HS-27A (cell line): ENCODE measurements at regions not wholly inside any gene's neighbourhood (a gene's known extent, or its start where the extent isn't known, plus 50 kb on each side); places are given as distances from the start of the nearest gene placed in this dataset.
"Not testable (repeated sequence)": the region's sequence is repeated elsewhere in the genome, so short reads cannot be mapped to it uniquely, and the experiment has no call there.

ENCODE experiments used
- DNase-seq: peaks from one replicate; pipeline ENCODE4 v3.0.0-alpha.2; 2012; ENCODE audit warnings: low read depth, missing footprints

DNA sequence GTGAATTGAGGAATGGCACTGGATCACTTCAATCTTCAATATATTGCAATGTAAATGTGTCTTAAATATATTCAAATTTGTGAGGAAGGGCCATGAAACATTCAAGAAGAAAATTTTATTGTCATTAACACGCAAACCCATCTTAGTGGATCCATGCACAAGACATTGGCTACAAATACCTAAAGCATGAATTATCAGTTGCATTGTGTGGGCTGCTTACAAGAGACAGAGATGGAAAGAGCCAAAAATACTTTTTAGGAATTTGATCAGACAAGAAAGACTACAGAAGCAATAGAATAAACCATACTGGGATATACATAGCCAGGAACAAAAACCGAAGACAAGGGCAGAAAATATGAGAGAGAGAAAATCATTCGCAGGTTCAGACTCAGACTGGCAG is 616.2 kb upstream of the GRIA3 start:
- DNase-seq = no peak

DNA sequence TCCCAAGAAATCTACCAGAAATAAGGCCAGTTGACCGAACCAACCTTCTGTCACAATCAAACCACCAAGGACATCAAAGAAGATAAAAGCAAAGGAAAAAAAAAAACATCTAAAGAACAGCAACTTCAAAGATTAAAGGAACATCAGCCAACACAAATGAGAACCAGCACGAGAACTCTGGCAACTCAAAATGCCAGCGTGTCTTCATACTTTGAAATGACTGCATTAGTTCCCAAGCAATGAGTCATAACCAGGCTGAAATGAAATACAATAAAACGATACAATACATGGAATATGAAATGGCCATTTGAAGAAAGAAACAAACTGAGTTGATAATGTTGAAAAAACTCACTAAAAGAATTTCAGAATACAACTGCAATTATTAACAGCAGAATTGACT is 611.6 kb upstream of the GRIA3 start:
- DNase-seq = no peak

DNA sequence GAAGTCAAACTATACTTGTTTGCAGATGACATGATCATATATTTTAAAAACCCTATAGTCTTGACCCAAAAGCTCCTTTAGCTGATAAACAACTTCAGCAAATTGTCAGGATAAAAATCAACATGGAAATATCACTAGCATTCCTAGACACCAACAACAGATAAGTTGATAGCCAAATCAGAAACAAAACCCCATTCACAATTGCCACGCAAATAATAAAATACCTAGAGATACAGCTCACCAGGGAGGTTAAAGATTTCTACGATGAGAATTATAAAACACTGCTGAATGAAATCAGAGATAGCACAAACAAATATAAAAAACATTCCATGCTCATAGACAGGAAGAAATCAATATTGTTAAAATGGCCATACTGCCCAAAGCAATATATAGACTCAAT is 605.0 kb upstream of the GRIA3 start:
- DNase-seq = no peak

DNA sequence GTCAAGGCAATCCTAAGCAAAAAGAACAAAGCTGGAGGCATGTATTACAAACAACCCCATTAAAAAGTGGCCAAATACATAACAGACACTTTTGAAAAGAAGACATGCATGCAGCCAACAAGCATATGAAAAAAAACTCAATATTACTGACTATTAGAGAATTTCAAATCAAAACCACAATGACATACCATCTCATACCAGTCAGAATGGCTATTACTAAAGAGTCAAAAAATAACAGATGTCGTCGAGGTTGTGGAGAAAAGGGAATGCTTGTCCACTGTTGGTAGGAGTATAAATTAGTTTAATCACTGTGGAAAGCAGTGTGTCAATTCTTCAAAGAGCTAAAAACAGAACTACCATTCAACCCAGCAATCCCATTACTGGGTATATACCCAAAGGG is 604.6 kb upstream of the GRIA3 start:
- no peak for DNase-seq

DNA sequence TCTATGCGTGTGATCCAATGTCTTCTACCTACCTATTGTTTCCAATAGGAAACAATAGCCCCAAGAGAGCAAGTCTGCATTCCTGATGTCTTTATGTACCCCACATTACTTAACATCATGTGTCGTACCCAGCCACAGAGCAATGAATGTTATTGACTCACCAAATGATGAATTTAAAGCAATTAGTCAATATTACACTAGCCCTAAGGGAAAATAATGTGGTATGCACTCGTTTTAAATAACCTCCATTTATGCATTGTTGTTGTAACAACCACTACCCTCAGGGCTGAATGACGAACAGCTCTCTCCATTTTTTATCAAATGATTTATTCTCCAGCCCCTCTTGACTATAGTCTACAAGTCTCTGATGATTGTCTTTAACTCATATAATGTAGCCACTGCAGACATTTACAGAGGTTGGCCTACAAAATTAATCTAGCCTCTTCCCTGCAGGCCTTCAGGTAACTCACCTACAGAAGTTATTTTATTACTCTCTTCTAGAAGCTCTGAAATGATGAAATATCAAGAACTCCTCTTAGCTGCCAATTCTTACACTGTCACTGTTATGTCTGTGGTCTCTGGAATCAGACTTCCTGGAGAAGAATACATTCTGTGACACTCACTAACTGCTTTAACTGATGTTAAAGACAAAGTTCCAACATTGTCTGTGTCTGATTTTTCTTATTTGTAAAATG is 601.7 kb upstream of the GRIA3 start:
- DNase-seq = no peak

DNA sequence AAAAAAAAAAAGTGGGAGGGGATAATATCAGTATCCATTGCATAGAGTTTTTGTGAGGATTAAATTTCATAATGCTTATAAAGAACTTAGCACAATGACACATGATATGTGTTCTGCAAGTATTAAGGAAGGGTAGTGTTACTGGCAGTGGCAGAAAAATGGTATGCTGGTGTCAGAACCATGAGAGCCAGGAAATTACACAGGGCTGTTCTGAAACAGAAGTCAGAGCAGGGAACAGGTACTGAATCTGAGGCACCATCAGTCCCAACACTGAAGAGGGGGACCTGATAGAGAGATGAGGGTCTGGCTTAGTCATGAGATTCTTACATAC is 601.1 kb upstream of the GRIA3 start:
- no peak for DNase-seq

DNA sequence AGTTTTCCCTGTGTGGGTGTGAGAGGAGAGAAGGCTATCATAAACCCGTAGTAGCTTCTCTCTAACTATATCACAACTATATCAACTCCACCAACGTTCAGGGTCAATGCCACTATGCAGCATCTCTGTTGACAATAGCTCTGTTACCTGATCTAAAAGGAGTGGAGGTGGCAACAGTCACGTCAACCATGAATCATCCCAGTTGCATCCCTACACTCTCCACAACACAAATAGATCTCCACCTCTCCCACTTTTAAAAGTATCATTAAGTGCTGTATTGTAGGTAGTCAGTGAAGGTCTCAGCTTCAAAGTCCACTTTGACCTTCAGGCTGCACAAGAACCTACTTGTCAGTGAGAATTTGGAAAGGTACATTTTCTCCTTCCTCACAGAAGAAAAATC is 600.5 kb upstream of the GRIA3 start:
- DNase-seq = no peak

DNA sequence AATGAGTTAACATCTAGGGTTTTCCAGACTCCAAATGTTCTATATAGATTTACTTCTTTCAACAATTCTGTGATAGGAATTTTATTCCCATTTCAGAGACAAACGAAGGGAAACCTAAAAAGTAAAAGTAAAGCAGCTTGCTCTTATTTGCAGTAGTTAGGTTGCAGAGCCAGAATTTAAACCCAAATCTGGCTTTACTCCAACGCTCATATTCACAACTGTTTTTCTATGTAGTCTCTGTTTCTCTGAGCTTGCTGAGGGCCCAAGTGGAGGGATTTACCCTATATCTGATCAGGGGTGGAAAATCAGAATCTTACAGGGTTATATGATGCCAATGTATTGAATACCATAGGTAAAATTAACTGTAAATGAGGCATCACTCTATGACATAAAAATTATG is 599.1 kb upstream of the GRIA3 start:
- DNase-seq = no peak

DNA sequence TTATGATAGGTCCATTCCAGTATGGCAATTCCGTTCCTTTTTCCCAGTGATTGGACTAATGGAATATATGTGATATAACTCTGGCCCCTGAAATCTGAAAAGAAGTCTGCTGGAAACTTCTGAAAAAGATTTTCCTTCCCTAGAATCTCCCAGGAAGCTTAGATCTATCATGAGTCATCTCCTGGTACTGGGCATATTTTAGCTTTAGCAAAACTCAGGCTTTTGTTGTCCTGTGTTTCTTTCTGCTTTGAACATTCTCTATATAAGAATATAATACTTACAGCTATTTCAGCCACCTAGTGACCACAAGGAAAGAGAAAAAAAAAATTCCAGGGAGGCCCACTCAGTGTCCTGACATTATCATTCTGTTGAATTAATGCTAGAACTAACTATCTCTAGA is 597.2 kb upstream of the GRIA3 start:
- DNase-seq = no peak

DNA sequence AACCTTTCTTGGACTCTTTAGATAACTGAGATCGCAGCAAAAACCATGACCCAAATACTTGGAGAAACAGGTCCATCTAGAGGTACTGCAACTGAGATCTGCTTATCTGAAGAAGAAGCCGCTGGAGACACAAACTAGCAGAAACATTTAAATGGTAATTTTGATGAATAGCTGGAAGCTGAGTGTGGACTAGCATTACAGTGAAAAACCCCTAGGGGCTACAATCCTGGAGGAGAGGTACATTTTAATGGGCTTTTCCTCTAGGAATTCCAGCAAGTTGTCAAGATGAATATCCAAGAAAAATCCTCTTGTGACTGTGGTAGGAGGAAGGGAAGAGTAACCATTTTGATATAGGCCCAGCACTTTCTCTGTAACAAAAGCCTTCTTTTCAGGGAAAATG is 592.5 kb upstream of the GRIA3 start:
- DNase-seq = no peak

DNA sequence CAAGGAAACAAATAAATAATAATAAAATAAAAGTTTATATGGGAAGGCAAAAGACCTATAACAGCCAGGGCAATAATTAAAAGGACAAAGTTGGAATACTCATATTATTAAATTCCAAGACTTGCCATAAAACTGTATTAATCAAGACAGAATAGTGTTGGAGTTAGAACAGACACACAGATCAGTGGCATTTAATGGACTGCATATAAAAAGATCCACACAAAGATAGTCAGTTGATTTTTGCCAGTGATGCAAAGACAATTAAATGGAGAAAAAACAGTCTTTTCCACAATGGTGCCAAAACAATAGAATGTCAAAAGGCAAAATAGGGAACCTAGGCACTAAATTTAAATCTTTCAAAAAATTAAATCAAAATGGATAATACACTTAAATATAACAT is 587.1 kb upstream of the GRIA3 start:
- no peak for DNase-seq

DNA sequence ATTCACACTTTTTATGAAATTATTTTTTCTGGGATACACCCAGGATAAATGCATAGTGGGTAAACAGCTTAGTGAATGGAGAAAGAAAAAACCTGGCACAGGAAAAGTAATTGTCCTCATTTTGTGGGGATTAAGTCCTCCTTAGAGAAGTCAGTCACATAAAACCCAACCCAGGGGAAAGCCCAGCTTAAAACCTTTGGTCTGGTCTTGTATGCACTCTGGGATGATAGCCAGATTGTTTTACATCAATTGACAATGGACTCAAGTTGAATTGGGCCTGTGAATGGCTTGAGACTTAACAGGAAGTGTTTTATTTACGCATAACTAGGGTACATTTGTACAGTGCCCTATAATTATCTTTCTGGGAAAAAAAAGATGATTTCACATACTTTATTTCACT is 561.3 kb upstream of the GRIA3 start:
- no peak for DNase-seq

DNA sequence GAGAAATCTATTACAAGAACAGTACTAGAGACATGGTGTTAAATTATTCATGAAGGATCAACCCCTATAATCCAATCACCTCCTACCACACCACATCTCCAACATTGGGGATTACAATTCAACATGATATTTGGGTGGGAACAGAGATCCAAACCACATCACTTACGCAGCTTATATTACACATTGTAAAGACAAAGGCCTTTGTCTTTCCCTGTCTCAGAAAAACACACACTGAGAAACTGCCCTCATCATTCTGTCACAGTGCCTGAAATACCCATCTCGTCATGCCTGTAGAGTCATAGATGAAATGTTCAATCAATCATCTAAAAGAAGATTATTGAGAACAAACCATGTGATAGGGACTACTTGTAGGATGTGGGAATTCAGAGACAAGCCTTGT is 558.8 kb upstream of the GRIA3 start:
- DNase-seq = no peak

DNA sequence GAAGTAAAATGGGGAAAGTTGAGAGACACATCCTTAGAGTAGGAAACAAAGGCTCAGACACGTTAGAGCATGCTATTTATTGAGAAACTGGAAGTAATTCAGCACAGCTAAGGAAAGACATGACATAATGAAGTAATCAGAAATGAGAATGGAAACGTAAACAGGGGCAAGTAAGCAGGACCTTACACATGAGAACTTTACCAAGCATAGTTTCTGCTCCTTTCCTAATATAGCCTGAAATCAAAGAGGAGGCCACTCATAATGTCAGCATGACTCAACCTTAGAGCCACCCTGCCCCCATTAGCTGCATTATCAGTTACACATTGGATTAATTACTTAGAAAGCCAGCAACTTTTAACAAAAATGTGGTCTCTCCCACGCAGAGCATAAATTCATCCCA is 558.3 kb upstream of the GRIA3 start:
- DNase-seq = no peak

DNA sequence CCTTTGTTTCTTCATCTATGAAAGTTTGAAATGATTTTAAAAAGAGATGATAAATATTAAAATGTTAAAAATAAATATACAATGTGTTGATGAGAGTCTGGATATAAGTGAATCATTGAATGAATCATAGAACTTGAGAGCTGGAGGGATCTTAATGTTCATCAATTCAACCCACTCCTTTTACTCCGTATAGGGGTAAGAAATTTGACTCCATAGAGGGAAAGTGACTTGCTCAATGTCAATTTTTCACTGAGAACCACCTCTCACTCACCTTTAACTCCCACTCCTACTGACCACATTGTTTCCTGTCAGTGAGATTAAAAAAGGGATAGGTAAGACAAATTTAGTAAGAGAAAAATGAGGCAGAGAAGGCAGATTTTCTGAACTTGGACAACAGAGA is 557.2 kb upstream of the GRIA3 start:
- DNase-seq = no peak

DNA sequence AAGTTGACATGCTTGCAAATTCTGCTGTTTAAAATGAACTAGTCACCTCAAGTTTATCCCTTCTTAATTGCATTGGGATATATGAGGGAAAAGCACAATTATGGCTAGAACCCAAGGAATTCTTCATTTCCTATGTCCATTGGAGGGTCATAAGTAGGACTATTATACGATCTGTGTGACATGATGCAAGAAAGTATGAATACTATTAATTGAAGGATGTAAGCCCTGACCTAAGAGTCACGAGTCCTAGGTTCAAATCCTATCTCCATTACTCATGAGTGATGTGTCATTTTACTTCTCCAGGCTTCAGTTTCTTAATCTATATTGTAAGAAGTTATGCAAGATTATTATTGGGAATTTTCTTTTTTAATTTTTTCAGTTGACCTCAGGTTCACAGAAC is 542.9 kb upstream of the GRIA3 start:
- no peak for DNase-seq

DNA sequence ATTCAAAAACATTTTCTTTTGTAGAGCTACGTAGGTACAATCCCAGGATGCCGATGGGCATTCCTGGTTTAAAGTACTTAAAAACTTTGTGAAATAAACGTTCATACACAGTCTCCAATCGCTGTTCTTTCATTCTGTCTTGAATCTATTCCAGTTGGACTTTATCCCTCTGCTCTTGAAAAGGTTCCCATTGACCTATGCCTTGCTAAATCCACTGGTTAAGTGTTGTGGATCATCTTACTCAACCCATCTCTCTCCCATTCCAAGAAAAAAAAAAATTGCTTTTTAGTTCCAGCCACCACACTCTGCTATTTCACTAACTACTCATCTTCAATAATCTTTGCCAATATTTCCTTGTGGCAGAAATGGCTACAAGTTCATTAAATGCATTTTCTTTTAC is 542.3 kb upstream of the GRIA3 start:
- DNase-seq = no peak

DNA sequence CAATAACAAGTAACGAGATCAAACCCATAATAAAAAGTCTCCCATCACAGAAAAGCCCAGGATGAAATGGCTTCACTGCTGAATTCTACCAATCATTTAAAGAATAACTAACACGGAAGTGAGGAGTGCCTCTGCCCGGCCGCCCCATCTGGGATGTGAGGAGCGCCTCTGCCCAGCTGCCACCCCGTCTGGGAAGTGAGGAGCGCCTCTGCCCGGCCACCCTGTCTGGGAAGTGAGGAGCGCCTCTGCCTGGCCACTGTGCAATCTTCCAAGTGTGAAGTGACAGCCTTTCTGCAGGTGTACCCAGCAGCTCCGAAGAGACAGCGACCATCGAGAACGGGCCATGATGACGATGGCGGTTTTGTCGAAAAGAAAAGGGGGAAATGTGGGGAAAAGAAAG is 528.8 kb upstream of the GRIA3 start:
- DNase-seq = not testable (repeated sequence)

DNA sequence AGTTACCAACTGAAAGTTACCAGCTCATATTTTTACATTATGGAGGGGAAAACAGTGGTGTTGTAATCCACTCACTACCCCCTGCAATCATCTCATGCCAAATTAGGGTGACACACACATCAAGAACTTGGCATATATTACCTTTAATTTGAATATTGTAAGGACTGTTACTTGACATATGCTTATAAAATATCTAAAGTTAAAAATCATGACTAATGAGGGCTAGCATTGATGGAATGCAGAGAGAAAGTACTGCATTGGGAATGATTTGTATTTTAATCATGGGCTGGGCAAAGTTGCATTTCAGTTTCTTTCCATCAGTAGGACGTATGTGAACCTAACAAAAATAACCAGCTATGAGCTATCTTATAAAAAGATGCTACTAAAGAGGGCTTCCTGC is 517.5 kb upstream of the GRIA3 start:
- no peak for DNase-seq

DNA sequence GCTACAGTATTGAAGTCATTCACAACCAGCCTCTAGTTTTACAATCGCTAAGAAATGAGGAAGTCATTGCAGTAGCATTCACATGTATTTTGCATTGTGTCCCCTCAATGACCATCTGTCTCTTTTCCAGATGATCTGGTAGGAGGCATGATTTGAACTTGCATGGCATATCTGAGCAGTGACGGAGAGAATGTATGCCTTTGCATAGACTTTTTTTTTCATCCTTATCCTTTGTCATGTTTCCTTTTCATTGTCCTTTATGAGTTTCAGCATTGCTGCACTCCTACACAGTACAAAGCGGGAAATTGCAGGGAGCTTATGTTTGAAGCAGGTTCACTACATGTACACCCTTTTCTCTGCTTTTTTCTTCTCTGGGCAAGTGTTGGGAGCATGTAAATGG is 516.4 kb upstream of the GRIA3 start:
- DNase-seq = no peak

DNA sequence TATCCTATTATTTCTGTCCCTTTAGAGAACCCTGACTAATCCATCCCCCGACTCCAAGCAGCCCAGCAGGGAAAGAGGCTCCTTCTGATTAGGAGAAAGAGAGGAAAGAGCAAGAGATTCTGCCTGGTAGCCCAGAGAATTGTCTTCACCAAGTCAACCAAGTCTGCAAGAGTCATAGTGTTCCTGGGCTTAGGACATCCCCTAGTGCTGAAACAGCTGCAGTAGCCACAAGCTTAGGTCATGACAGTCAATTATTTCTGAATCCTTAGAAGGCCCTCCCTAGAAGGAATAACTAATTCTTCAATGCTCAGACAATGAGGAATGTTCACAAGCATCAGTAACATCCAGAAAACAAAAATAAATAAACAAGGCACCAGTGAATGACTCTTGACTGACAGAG is 480.3 kb upstream of the GRIA3 start:
- DNase-seq = no peak

DNA sequence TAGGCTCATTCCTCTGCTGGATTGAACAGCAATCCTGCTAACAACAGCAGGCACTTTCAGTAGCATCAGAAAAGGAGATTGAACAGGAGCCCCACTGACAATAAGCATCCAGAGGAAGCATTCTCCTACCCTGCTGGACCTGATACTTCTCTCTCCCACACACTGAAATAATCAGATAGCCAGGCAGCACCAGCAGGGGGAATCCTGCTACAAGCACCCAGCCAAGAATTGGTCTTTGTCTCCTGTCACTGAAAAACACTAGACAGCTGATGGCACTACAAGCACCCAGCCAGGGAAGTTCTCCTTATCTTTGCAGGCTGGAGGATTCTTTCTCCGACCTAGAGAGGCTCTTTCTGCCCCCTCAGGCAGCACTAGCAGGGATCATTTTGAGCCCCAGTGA is 444.3 kb upstream of the GRIA3 start:
- no peak for DNase-seq

DNA sequence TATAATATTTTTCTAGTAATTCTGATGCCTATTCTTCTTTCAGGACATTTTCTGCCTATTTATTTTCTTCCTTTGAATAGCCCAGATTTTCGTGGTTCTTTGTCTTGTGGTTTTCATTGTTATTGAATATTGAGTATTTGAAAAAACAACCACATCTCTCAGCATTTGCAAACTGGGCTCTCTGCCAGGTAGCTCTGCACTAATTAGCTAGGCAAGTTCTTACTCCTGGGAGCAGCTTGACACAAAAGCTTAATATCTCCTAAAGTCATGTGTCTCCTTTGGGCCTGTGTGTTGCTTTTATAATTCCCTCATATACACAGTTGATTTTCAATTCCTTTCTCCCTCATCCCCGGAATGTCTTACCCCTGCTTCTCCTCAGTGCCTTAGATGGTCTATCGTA is 413.5 kb upstream of the GRIA3 start:
- DNase-seq = no peak

DNA sequence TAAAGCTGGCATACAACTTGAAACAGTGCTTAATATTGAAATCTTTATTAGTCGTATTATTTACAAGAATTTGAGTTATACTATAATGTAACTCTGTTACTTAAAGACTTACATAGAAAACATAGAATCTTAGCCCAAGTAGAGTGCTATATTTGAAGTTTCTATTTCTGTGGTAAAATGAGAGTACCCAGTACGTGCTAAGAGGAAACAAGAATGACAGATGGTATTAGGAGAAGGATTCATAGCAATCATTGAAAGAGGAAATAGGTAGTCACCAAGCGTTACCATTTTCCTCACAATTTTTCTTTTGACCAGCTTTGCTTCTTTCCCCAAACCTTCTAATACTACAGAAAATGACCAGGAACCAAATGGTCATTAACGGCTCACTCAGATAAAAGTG is 412.1 kb upstream of the GRIA3 start:
- DNase-seq = no peak

DNA sequence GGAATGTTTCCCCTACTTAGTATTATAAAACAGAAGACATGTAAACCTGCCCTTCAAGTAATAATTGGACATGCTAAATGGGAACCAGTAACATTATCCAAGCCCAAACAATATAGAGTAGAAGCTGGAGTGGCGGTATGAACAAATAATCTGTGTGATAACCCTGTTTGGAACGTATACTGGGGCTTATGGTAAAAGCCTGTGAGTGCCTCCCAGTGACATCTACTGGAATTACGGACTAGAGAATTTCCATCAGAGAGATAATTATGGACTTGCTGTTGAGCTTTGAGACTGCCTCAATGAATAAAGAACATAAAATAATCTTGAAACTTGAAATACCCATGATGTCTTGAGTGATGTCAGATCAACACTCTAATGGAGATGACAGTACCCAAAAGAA is 406.3 kb upstream of the GRIA3 start:
- no peak for DNase-seq
